Adrenal gland (tissue), 9 donors: ENCODE measurements at regions not wholly inside any gene's neighbourhood (a gene's known extent, or its start where the extent isn't known, plus 50 kb on each side); places are given as distances from the start of the nearest gene placed in this dataset.

Experiments
- DNase-seq, 7 donors: peaks; one replicate each; pipeline ENCODE4 v3.0.0-alpha.2; 2019 to 2020
- H3K27ac ChIP-seq, 5 donors: fragments of 200-600 bp; sonication (generic) in 4 of 5; 1 replicate in 3 of 5; 2 replicates in 2 of 5; pipeline versions ENCODE4 v1.5.1 to v1.8.0; 2016 to 2020; ENCODE audit warnings: mild to moderate bottlenecking in 1 of 5
- H3K27me3 ChIP-seq: fragments of 200-600 bp; 2 replicates; pipeline ENCODE4 v1.8.0; 2021
- H3K36me3 ChIP-seq, 2 donors: fragments of 200-600 bp; replicated peaks in 1 of 2; 1 replicate in 1 of 2; 2 replicates in 1 of 2; pipeline versions ENCODE4 v1.5.1 to v1.8.0; 2018 to 2022
- H3K4me1 ChIP-seq, 2 donors: fragments of 200-600 bp; replicated peaks in 1 of 2; 1 replicate in 1 of 2; 2 replicates in 1 of 2; pipeline versions ENCODE4 v1.5.1 to v1.8.0; 2018 to 2021
- H3K4me3 ChIP-seq, 4 donors: fragments of 200-600 bp; sonication (generic) in 3 of 4; one replicate each; pipeline ENCODE4 v1.5.1; 2016 to 2018
- H3K9me3 ChIP-seq, 3 donors: fragments of 200-600 bp; sonication (generic) in 1 of 3; replicated peaks in 1 of 3; 1 replicate in 2 of 3; 2 replicates in 1 of 3; pipeline versions ENCODE4 v1.5.1 to v1.8.0; 2016 to 2021
- POLR2A ChIP-seq, 2 donors: fragments of 450-650 bp; IDR thresholded peaks; one replicate each; pipeline ENCODE4 v1.6.1; 2017; ENCODE audit warnings: antibody characterized with exemption in 2 of 2, mild to moderate bottlenecking in 2 of 2, moderate library complexity in 1 of 2
- WGBS, 4 donors: extraction: QIAGEN DNeasy Blood & Tissue Kit in 2 of 4; methylation state at CpG; one replicate each; pipeline versions ENCODE4 v1.1.5 to v1.1.7; 2013 to 2017; 5-methylcytosine and 5-hydroxymethylcytosine counted together
- intact Hi-C, 2 donors: fragments of 100-400 bp; cut with DNase I; formaldehyde crosslinking; loops; one replicate each; pipeline versions ENCODE4 v1.14.1 to v1.15.0; 2022 to 2023
- TF ChIP-seq, protein P1 (sequence below), 6 experiments: fragments of 450-650 bp in 4 of 6; fragments of 200-600 bp in 2 of 6; sonication (generic) in 1 of 6; IDR thresholded peaks; 1 replicate in 5 of 6; 2 replicates in 1 of 6; pipeline versions ENCODE4 v1.5.1 to v1.8.0; 2016 to 2021; ENCODE audit warnings: antibody characterized with exemption in 6 of 6, mild to moderate bottlenecking in 2 of 6, moderate library complexity in 1 of 6
- donor health status: healthy with polysubstance abuse.
- donor health status: Bipolar disorder and iron deficiency.
- donor health status: DM: yes; HTN: yes; CAD: no.
- donor health status: DM: no; HTN: no; CAD: no.
- donor health status: DM: no; HTN: no; CAD: no.

DNA sequence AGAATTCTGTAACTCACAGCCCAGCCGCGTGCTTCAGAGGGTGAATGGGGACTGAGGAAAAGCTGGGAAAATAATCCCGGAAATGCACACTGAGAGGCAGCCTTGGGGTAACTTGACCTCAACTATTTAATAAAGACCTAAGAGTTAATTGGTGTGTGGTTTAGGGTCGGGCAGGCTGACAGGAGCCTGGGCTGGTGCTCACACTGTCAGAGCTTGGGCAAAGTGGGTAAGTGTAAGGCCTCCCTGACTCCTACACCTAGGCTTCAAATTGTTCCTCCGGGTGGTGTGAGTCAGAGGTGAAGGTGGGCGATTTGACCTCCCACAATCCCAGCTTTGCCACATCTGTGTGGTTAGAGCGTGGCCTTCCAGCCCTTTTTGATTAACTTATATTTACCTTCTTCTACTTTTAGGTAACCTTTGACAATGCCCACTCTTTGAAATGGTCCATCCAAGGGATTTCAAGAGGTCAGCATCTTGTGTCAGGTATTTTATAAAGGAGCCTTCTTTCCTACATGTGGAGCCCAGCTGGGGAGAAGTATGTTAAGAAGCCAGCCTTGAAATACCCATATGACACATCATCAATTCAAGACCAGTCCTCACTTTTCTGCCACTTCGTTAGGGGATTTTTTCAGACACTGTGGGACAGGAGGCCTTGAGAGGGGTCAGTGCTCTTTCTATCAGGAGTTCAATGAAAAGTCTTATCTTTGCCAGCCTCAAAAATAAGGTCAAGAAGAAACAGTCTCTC is 114.2 kb downstream of the NUFIP1 start:
- TF ChIP-seq POLR2A (IDR thresholded peaks at IDR 0.05): no peak
- TF ChIP-seq, protein P1, sequence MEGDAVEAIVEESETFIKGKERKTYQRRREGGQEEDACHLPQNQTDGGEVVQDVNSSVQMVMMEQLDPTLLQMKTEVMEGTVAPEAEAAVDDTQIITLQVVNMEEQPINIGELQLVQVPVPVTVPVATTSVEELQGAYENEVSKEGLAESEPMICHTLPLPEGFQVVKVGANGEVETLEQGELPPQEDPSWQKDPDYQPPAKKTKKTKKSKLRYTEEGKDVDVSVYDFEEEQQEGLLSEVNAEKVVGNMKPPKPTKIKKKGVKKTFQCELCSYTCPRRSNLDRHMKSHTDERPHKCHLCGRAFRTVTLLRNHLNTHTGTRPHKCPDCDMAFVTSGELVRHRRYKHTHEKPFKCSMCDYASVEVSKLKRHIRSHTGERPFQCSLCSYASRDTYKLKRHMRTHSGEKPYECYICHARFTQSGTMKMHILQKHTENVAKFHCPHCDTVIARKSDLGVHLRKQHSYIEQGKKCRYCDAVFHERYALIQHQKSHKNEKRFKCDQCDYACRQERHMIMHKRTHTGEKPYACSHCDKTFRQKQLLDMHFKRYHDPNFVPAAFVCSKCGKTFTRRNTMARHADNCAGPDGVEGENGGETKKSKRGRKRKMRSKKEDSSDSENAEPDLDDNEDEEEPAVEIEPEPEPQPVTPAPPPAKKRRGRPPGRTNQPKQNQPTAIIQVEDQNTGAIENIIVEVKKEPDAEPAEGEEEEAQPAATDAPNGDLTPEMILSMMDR (IDR thresholded peaks at IDR 0.05): no peak
- DNase-seq: no peak
- 79 to 86% (median 81%) methylated on average over 8 of the region's 8 CpGs for WGBS, 4 donors
- Histone ChIP-seq H3K36me3 (no peaks in the 10 kb centered on the region), H3K27ac (no peak overlapping the region), H3K27me3 (no peaks in the 10 kb centered on the region), H3K9me3 (peaks cover 0 to 6% (median 0%) of the 10 kb centered on the region in 3 donors), H3K4me3 (no peak overlapping the region), H3K4me1 (peaks cover 0 to 5% of the 10 kb centered on the region in 2 donors)
- intact Hi-C loops: no loop called here

DNA sequence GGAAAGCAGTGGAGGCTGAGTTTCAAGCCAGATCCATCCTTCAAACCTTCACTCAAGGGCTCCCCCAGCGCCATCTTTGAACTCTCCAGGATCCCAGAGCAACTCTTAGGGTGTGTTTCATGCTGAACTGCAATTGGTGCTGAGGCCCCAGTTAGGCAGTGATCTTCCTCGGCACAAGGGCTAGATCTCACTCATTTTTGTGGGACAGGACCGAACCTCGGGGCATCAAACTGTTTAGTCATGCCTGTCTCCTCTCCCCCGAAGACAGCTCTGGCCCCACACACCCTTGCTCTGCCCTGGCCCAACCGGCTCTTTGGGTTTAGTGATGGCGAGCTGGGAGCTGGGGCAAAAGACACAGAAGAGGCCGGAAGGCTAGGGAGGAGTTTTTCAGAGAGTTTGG is 115.1 kb downstream of the NUFIP1 start:
- DNase-seq: no peak
- intact Hi-C loops: no loop called here
- Histone ChIP-seq H3K9me3 (peaks cover 0 to 6% (median 0%) of the 10 kb centered on the region in 3 donors), H3K27ac (no peak overlapping the region), H3K27me3 (no peaks in the 10 kb centered on the region), H3K4me3 (no peak overlapping the region), H3K4me1 (peaks cover 0 to 5% of the 10 kb centered on the region in 2 donors), H3K36me3 (no peaks in the 10 kb centered on the region)
- WGBS, 4 donors: 90 to 99% (median 93%) methylated on average over 8 of the region's 8 CpGs
- TF ChIP-seq, protein P1 (IDR thresholded peaks at IDR 0.05): no peak
- TF ChIP-seq POLR2A (IDR thresholded peaks at IDR 0.05): no peak

DNA sequence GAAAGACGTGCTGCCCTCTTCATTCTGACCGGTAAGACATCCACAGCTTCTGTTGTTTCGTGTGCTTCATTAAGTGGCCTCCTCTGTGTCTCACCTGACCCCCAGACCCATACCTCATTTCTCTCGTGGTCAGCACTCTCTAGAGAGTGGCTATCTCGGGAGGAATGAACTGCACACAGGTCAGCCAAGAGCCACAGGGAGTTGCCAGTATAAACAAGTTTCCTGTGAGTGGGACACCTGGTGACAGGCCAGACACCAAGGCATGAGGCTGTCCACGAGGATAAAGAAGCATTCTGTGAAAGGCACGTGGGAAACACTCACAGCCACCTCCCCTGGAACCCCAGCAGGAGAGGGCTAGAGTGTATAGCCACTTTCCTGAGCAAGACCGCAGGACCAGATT is 115.8 kb downstream of the NUFIP1 start:
- H3K36me3 ChIP-seq: no peaks in the 10 kb centered on the region
- peaks cover 0 to 5% of the 10 kb centered on the region in 2 donors for H3K4me1 ChIP-seq
- intact Hi-C loops: no loop called here
- peaks cover 0 to 6% (median 0%) of the 10 kb centered on the region in 3 donors for H3K9me3 ChIP-seq
- DNase-seq: no peak
- 60 to 84% (median 72%) methylated on average over 8 of the region's 8 CpGs for WGBS, 4 donors
- H3K27me3 ChIP-seq: no peaks in the 10 kb centered on the region
- no peak overlapping the region for H3K4me3 ChIP-seq
- no peak for TF ChIP-seq POLR2A (IDR thresholded peaks at IDR 0.05)
- TF ChIP-seq, protein P1 (IDR thresholded peaks at IDR 0.05): no peak
- no peak overlapping the region for H3K27ac ChIP-seq

DNA sequence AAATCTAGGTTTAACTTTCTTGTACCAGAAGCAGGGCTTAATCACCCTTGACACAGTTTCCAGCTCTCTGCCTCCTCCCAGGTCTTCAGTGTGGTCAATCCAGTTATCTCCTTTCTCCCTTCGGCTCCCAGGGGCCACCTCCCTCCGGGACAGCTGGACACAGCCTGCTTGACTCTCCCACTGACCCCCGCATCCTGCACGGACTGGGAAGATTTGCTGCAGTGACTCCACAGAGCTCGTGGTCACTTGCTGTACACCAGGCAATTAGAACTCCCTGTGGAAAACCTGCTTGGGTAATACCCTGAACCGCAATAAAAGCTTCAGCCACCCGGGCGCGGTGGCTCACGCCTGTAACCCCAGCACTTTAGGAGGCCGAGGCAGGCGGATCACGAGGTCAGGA is 116.5 kb downstream of the NUFIP1 start:
- Histone ChIP-seq H3K27ac (peak overlapping the region in 1 of 5 donors; percentile 26), H3K27me3 (no peaks in the 10 kb centered on the region), H3K36me3 (no peaks in the 10 kb centered on the region), H3K4me1 (peaks cover 0 to 5% of the 10 kb centered on the region in 2 donors), H3K4me3 (no peak overlapping the region), H3K9me3 (peaks cover 0 to 6% (median 0%) of the 10 kb centered on the region in 3 donors)
- intact Hi-C loops: no loop called here
- DNase-seq: no peak
- TF ChIP-seq, protein P1 (IDR thresholded peaks at IDR 0.05): no peak
- no peak for TF ChIP-seq POLR2A (IDR thresholded peaks at IDR 0.05)
- WGBS, 4 donors: 84 to 90% (median 87%) methylated on average over 12 to 13 of the region's 13 CpGs
